Glomerular visceral epithelial cell (primary cell): ENCODE measurements at regions not wholly inside any gene's neighbourhood (a gene's known extent, or its start where the extent isn't known, plus 50 kb on each side); places are given as distances from the start of the nearest gene placed in this dataset.

Experiments
- DNase-seq: peaks from one replicate; pipeline ENCODE4 v3.0.0-alpha.2; 2016; ENCODE audit errors: extremely low spot score

DNA sequence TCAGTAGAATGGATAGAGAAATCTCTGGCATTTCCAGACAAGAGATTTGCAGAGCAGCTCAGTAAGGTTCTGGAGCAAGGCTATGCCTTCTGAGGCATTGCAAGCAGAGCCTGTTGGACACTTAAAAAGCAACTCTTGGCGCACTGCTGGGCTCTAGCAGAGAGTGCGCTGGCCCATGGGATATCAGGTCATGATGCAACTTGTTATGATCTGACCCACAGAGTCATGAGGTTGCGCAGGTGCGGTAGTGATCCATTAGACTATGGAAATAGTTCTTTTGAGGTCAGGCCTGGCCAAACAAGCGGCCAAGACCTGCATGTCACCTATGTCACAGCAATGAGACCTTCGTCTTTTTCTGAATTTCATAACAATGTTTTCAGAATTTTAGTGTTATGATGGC, 168.6 kb downstream of the TMTC3 start:
- DNase-seq, result no peak

- DNase-seq, result no peak
Observed at GRCh38 chr12:88313554-88313953, 171.4 kb downstream of the TMTC3 start.

GRCh38 chr12:88314706-88315105, 172.6 kb downstream of the TMTC3 start:
- DNase-seq, result no peak

- DNase-seq, result no peak
Observed at GRCh38 chr12:88318726-88319125, 176.6 kb downstream of the TMTC3 start.

DNA sequence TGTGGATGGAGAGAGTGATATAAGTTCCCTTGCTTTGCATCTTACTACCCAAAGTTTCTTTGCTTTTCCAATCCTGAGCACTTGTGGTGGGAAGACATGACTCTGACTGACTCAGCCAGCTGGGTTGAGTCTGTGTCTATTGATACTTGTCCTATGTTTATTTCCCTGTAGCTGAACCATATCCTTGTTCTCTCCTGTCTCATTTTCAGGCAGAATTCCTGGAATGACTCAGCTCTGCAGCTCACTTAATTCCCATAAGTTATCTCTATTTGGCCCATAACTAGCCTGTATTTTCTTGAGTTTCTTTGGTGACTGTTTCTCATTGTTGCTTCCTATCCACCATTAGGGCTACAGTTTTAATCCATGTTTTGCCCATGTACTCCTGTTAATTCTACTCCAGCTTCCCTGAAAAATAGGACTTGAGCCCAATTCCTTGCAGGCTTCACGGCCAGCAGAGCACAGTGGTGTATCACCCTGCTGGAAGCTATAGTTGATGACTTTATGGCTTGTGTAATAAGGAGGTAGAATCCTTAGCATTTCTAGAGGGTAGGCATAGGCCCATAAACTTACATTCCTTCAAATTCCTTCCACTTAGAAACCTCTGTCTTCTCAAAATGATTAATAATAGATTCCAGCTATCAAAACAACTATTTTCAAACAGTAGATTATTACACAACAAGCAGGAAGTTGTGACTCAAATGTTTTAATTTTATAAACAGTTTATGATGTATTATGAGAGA, 183.1 kb downstream of the TMTC3 start:
- peak; percentile 71 for DNase-seq

DNA sequence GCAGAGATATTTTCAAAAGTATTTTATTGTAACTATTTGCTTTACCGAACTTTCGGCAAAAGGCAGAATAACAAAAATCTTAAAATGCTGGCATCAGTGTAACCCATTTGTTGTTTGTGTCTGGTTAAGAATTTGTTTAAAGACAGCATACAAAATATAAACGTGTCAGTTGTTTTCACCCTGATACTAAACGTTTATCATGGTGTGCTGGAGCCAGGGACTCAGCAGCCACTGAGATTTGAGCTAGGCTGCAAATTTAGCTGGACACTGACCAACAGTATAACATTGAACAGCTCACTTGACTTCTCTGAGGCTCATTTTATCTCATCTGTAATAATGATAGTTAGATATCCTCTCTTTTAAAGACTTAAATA, 183.7 kb downstream of the TMTC3 start:
- no peak for DNase-seq

- no peak for DNase-seq
Observed at GRCh38 chr12:88327276-88327675, 185.2 kb downstream of the TMTC3 start.

GRCh38 chr12:88328090-88328489, 186.0 kb downstream of the TMTC3 start:
- no peak for DNase-seq

DNA sequence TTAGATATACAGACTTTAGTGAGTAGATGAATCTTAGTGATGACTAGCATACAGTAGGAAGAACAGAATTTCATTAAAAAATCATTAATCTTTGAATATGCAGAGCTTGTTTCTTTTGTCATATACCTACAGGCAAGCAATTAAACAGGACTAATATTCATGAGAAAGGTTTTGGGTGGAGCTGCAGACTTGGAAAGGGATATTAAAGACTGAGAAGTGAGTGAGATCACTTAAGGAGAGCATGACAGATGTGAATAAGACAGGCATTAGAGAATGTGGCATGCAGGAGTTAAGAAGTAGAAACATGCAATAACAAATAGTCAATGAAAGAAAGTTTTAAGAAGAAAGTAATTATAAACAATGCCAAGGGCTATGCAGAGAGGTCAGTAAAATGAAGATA, 187.7 kb downstream of the TMTC3 start:
- no peak for DNase-seq

- peak; percentile 77 for DNase-seq
Observed at GRCh38 chr12:88334271-88334670, 192.2 kb downstream of the TMTC3 start.

DNA sequence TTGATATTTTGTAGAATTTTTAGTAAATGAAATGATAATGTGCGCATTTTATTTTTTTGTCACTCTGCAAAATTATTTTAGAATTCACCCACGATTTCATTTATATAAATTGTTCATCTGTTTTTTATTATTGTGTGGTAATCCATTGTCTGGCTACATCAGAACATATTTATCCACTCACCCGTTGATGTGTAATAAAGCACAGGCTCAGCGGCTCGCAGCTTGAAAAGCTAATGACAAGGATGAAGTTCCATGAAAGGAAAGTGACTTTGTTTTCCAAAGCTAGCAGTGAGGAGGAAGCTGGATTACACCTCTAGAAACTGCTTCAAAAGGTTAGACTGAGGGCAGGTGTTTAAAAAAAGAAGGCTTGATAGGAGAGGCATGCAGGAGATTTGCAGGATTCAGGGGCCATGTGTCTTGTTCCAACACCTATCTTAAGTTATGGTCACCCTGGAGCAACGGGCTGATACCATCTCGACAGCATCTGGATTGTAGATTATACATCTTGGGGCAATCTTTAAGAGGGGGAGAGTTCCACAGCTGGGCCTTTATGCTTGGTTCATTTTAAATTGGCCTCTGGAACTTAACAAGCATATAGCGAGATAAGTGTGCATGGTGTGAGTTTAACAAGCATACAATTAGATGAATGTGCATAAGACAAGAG, 194.1 kb downstream of the TMTC3 start:
- no peak for DNase-seq

DNA sequence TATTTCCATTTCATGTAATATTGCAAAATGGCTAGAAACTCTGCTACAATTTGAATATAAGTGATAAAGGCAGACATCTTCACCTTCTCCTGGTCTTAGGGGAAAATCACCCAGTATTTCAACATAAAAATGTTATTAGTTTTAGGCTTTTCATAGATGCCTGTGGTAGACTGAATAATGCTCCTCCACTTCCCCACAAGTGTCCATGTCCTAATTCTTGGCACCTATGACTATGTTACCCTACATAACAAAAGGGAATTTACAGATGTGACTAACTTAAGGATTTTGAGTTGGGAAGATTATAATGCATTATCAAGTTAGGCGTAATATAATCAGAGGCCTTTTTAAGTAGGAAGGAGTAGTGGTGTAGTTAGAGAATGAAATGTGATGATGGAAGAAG, 196.4 kb downstream of the TMTC3 start:
- DNase-seq, result no peak

GRCh38 chr12:88339254-88339949, 197.3 kb downstream of the TMTC3 start:
- no peak for DNase-seq

GRCh38 chr12:88339966-88340365, 197.9 kb downstream of the TMTC3 start:
- DNase-seq, result no peak

GRCh38 chr12:88342251-88342806, 200.2 kb downstream of the TMTC3 start:
- no peak for DNase-seq

GRCh38 chr12:88351146-88351545, 209.0 kb downstream of the TMTC3 start:
- DNase-seq, result no peak

DNA sequence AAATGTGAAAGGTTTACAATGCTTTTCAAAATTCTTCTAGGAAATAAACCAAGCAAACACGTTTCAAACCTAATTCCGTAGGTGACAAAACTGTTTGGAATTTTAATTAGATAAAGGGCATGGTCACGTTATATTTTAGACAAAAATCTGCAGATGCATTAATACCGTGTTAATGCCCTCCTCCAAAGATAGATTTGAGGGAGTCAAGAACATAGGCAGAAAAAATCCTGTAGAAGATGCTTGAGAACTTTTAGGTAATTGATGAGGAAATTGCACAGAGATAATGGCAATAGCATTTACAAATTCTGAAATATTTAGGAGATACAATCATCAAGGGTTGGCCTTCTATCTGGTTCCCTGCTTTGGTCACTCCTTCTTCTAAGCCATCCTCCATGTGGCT, 212.6 kb downstream of the TMTC3 start:
- DNase-seq, result no peak

DNA sequence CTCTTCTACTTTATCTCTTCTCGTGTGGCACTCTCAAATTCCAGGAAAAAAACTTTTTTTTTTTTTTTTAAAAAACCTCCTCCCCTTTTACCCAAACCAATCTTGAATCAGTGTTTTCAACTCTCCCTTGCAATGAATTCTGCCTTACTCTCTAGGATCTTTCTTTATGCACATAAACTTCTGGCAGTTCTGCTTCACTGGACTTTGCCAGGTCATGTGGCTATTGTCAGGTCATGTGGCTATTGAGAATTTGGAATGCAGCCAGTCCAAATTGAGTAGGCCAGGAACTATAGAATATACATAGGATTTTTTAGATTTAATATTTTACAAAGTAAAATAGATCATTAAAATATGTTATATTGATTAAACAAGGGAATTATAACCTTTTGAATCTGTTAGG, 218.2 kb downstream of the TMTC3 start:
- peak; percentile 28 for DNase-seq

DNA sequence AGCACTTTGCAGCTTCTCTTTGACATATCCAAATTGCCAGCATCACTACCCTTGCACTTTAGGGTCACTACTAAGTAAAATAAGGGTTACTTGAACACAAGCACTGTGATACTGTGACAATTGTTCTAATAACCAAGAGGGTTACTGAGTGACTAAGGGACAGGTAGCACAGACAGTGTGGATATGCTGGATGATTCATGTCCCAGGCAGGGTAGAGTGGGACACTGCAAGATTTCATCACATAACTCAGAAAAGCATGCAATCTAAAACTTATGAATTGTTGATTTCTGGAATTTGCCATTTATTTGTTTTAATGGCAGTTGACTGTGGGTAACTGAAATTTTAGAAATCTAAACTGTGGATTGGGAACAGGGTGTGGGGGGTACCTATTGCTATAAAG, 218.8 kb downstream of the KITLG start:
- DNase-seq, result peak; percentile 5

DNA sequence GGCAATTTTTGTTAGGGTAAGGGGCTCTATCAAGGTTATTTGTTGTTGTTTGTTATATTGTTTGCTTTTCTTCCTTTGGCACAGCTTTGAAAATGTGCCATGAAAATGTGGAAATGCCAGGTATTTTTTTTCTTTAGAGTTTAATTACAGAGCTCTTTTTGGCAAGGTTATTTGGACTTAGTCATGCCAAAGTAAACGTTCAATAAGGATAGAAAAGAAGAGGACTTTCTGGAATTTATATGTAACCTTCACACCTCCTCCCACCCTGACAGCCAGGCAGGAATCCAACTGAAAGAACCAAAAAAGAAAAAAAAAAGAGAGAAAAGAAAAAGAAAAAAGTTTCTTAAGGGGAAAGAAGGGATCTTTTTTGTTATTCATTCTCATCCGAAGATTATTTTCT, 217.8 kb downstream of the KITLG start:
- DNase-seq, result no peak

DNA sequence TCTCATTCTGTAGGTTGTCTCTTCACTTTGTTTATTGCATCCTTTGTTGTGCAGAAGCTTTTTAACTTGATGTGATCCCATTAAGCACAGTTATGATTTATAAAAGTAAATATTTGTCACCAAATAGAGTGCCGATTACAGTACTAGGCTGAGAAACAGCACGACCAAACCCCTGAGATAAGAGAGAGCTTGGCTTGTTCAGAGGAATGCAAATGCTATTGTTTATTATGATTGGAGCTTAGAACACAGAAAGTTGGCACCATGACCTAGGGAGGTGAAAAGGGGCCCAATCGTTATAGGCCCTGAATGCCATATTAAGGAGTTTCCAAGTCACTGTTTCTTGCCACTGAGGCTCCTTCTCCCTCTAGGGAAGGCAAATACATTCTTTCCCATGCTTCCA, 214.9 kb downstream of the KITLG start:
- no peak for DNase-seq

- no peak for DNase-seq
Observed at GRCh38 chr12:88366101-88366500, 214.2 kb downstream of the KITLG start.

- no peak for DNase-seq
Observed at GRCh38 chr12:88367231-88367630, 213.0 kb downstream of the KITLG start.
